HCT116 (cell line): ENCODE measurements at regions not wholly inside any gene's neighbourhood (a gene's known extent, or its start where the extent isn't known, plus 50 kb on each side); places are given as distances from the start of the nearest gene placed in this dataset.

Source experiments
- ATAC-seq: fragments of 200-7000 bp; cut with Tn5 transposase; 2 replicates; pipeline ENCODE4 v1.9.1; 2020; ENCODE audit warnings: mild to moderate bottlenecking, moderate library complexity
- BruUV-seq: library from RNA; stranded (reverse); fragments of 400-500 nt; replicated peaks from 2 replicates; lab custom pipeline; 2021; lab: Mats Ljungman, UMichigan
- CTCF ChIA-PET: fragments of 300-600 bp; sonication (Branson Sonifier 250); formaldehyde crosslinking; loops from one replicate; lab custom pipeline; 2021; ENCODE audit warnings: antibody characterized with exemption; lab: Charles Lee
- POLR2A ChIA-PET: fragments of 300-600, 350-600 bp; sonication (Branson Sonifier 250); formaldehyde crosslinking; loops from one replicate; lab custom pipeline; 2021; ENCODE audit warnings: antibody characterized with exemption; lab: Charles Lee
- RAD21 ChIA-PET, 2 experiments: fragments of 300-600 bp; sonication (Branson Sonifier 250); formaldehyde crosslinking; loops; one replicate each; lab custom pipeline; 2023; ENCODE audit warnings: low total read pairs in 2 of 2; ENCODE audit not compliant: uncharacterized antibody in 2 of 2, unreplicated experiment in 2 of 2, low non-redundant PET in 1 of 2; lab: Charles Lee
- DNase-seq: peaks from one replicate; pipeline ENCODE4 v3.0.0-alpha.2; 2010; ENCODE audit warnings: low read depth, low spot score
- H2AFZ ChIP-seq: fragments of 200-600 bp; shearing (Covaris generic), sonication (generic); 2 replicates; pipeline ENCODE4 v1.6.1; 2017; ENCODE audit warnings: low read depth, mixed run types, mixed read lengths, antibody characterized with exemption, low read length; ENCODE audit not compliant: poor library complexity, severe bottlenecking
- H3K27ac ChIP-seq: 2 replicates; pipeline ENCODE4 v1.5.1; 2012; ENCODE audit warnings: low read depth, low read length
- H3K27me3 ChIP-seq: fragments of 200-600 bp; sonication (generic); 2 replicates; pipeline ENCODE4 v1.6.1; 2016; ENCODE audit warnings: mixed run types, low read length, mixed read lengths; ENCODE audit not compliant: insufficient read depth
- H3K36me3 ChIP-seq, 2 experiments: fragments of 200-500 bp in 1 of 2; fragments of 200-600 bp in 1 of 2; sonication (Bioruptor generic) in 1 of 2; sonication (generic) in 1 of 2; 2 replicates each; pipeline versions ENCODE4 v1.5.1 to v1.6.1; 2014 to 2016; ENCODE audit warnings: low read length in 2 of 2, inconsistent platforms in 1 of 2, mixed read lengths in 1 of 2, mixed run types in 1 of 2; ENCODE audit not compliant: insufficient read depth in 2 of 2, control insufficient read depth in 1 of 2
- H3K4me1 ChIP-seq, 2 experiments: fragments of 200-600 bp in 1 of 2; sonication (generic) in 1 of 2; 2 replicates each; pipeline versions ENCODE4 v1.5.1 to v1.6.1; 2012 to 2017; ENCODE audit warnings: low read length in 2 of 2, inconsistent platforms in 1 of 2, mild to moderate bottlenecking in 1 of 2, mixed read lengths in 1 of 2, mixed run types in 1 of 2, moderate library complexity in 1 of 2; ENCODE audit not compliant: insufficient read depth in 2 of 2, control insufficient read depth in 1 of 2
- H3K4me2 ChIP-seq: fragments of 200-600 bp; sonication (generic); 2 replicates; pipeline ENCODE4 v1.6.1; 2017; ENCODE audit warnings: mixed run types, low read length, mixed read lengths
- H3K4me3 ChIP-seq, 2 experiments: fragments of 200-600 bp in 1 of 2; sonication (generic) in 1 of 2; replicated peaks in 1 of 2; 2 replicates each; pipeline ENCODE4 v1.5.1; 2011 to 2016; ENCODE audit warnings: low read length in 2 of 2, control low read depth in 1 of 2, low read depth in 1 of 2, mild to moderate bottlenecking in 1 of 2, mixed read lengths in 1 of 2, mixed run types in 1 of 2
- H3K79me2 ChIP-seq: fragments of 200-600 bp; sonication (generic); 2 replicates; pipeline ENCODE4 v1.6.1; 2017; ENCODE audit warnings: mild to moderate bottlenecking, mixed run types, low read length, moderate library complexity, mixed read lengths; ENCODE audit not compliant: insufficient read depth
- H3K9ac ChIP-seq: fragments of 200-600 bp; sonication (generic); 2 replicates; pipeline ENCODE4 v1.6.1; 2016; ENCODE audit warnings: low read length, mixed read lengths
- H3K9me2 ChIP-seq: fragments of 200-600 bp; sonication (generic), shearing (Covaris generic); 2 replicates; pipeline ENCODE4 v1.6.1; 2017; ENCODE audit warnings: mixed run types, mild to moderate bottlenecking, moderate library complexity; ENCODE audit not compliant: insufficient read depth
- H3K9me3 ChIP-seq, 2 experiments: fragments of 200-500 bp in 1 of 2; fragments of 200-600 bp in 1 of 2; sonication (Bioruptor generic) in 1 of 2; sonication (generic) in 1 of 2; 2 replicates each; pipeline ENCODE4 v1.6.1; 2014 to 2017; ENCODE audit warnings: low read length in 2 of 2, mixed read lengths in 2 of 2, inconsistent platforms in 1 of 2, low read depth in 1 of 2, mild to moderate bottlenecking in 1 of 2, mixed run types in 1 of 2, moderate library complexity in 1 of 2; ENCODE audit not compliant: control insufficient read depth in 1 of 2, insufficient read depth in 1 of 2
- H4K20me1 ChIP-seq: fragments of 200-600 bp; sonication (generic), shearing (Covaris generic); 2 replicates; pipeline ENCODE4 v1.6.1; 2017; ENCODE audit warnings: mixed run types, mild to moderate bottlenecking, moderate library complexity; ENCODE audit not compliant: insufficient read depth
- CEBPB ChIP-seq: IDR thresholded peaks from 2 replicates; pipeline ENCODE4 v1.6.1; 2012; ENCODE audit warnings: low read depth
- EGR1 ChIP-seq: IDR thresholded peaks from 2 replicates; pipeline ENCODE4 v1.6.1; 2012; ENCODE audit warnings: low read depth
- FOSL1 ChIP-seq: IDR thresholded peaks from 2 replicates; pipeline ENCODE4 v1.6.1; 2012; ENCODE audit warnings: low read depth
- JUND ChIP-seq: IDR thresholded peaks from 2 replicates; pipeline ENCODE4 v1.6.1; 2012
- MAX ChIP-seq: IDR thresholded peaks from 2 replicates; pipeline ENCODE4 v1.6.1; 2012
- POLR2AphosphoS5 ChIP-seq: IDR thresholded peaks from 2 replicates; pipeline ENCODE4 v1.6.1; 2011; ENCODE audit warnings: mild to moderate bottlenecking, low read depth, low read length, moderate library complexity
- RAD21 ChIP-seq: IDR thresholded peaks from 2 replicates; pipeline ENCODE4 v1.6.1; 2012; ENCODE audit warnings: low read depth, mild to moderate bottlenecking
- REST ChIP-seq: IDR thresholded peaks from 2 replicates; pipeline ENCODE4 v1.6.1; 2012; ENCODE audit warnings: low read depth
- SP1 ChIP-seq: IDR thresholded peaks from 2 replicates; pipeline ENCODE4 v1.6.1; 2012; ENCODE audit warnings: low read depth
- TCF7L2 ChIP-seq: IDR thresholded peaks from 2 replicates; pipeline ENCODE4 v1.7.0; 2011; ENCODE audit warnings: borderline replicate concordance, inconsistent platforms; ENCODE audit not compliant: insufficient read depth, insufficient read length; ENCODE audit errors: extremely low read depth
- YY1 ChIP-seq: IDR thresholded peaks from 2 replicates; pipeline ENCODE4 v1.6.1; 2011; ENCODE audit warnings: low read length, low read depth, moderate library complexity, mild to moderate bottlenecking; ENCODE audit not compliant: insufficient replicate concordance; ENCODE audit errors: extremely low read depth
- ZFX ChIP-seq: fragments of 450-650 bp; IDR thresholded peaks from 2 replicates; pipeline ENCODE4 v1.6.1; 2017
- intact Hi-C: fragments of 100-400 bp; cut with micrococcal nuclease; formaldehyde crosslinking; loops from 2 replicates; pipeline ENCODE4 v1.10.0; 2022

- intact Hi-C loops = no loop called here
- no peak overlapping the region for H2AFZ ChIP-seq
- no peaks in the 10 kb centered on the region for H3K4me1 ChIP-seq
- H3K27me3 ChIP-seq = no peaks in the 10 kb centered on the region
- RAD21 ChIA-PET = no interaction called here
- no TSS peak for BruUV-seq
- POLR2A ChIA-PET = no interaction called here
- DNase-seq (no peak), ATAC-seq (no peak)
- H4K20me1 ChIP-seq = no peaks in the 10 kb centered on the region
- TF ChIP-seq REST (no peak), MAX (no peak), ZFX (no peak), SP1 (no peak), CEBPB (no peak), JUND (no peak), YY1 (no peak), RAD21 (no peak), POLR2AphosphoS5 (no peak), FOSL1 (no peak), TCF7L2 (no peak), EGR1 (no peak)
- CTCF ChIA-PET = no interaction called here
- peaks cover 0 to 8% of the 10 kb centered on the region in 2 experiments; a peak in 3 of 4 replicates for H3K9me3 ChIP-seq
- no peaks in the 10 kb centered on the region for H3K79me2 ChIP-seq
- H3K4me3 ChIP-seq = no peak overlapping the region
- no peak overlapping the region for H3K9ac ChIP-seq
- H3K27ac ChIP-seq = no peak overlapping the region
- H3K9me2 ChIP-seq = no peaks in the 10 kb centered on the region
- H3K4me2 ChIP-seq = no peak overlapping the region
- H3K36me3 ChIP-seq = no peaks in the 10 kb centered on the region
These were observed 933.7 kb upstream of the SLITRK5 start for GRCh38 chr13:86737334-86737932.
